LNCAP (cell line): ENCODE measurements at regions not wholly inside any gene's neighbourhood (a gene's known extent, or its start where the extent isn't known, plus 50 kb on each side); places are given as distances from the start of the nearest gene placed in this dataset.

Experiments used
- CTCF ChIP-seq: fragments of 450-650 bp; IDR thresholded peaks from 2 replicates; pipeline ENCODE4 v1.5.1; 2017; ENCODE audit warnings: mild to moderate bottlenecking

GRCh38 chr2:204176306-204176705 lies 239.7 kb downstream of the ICOS start:
- TF ChIP-seq CTCF = no peak

DNA sequence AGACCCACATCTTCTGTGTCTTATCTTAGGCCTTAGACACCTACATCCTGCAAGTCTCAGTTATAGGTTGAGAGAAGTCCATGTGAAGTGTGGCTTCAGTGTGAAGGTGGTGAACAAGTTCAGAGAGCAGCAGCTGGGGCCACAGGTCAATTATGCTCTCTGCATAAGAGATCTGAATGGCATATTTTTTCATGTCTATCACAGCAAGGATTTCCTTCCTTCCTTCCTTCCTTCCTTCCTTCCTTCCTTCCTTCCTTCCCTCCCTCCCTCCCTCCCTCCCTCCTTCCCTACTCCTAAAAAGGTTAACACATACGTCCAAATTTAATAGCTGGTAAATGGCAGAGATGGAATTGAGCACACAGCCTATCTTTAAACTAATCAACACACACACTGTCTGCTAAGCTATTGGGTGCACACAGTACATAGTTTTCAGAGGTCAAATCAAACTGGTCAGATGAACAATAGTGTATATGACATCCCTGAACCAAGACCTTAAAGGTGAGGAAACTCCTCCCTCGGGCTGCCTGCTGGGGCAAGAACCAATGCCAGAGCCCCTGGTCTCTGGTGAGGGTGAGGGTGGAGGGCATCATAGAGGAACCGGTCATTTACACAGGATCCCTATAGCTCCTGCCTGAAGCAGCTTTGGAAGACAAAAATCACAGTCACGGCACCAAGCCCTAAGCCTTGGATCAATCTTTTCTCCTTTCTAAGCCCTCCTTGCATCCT lies 240.9 kb downstream of the ICOS start:
- no peak for TF ChIP-seq CTCF

GRCh38 chr2:204177977-204178522 lies 241.5 kb downstream of the ICOS start:
- peak; percentile 56 for TF ChIP-seq CTCF

- TF ChIP-seq CTCF = no peak
Observed at GRCh38 chr2:204180649-204181048, 244.1 kb downstream of the ICOS start.

DNA sequence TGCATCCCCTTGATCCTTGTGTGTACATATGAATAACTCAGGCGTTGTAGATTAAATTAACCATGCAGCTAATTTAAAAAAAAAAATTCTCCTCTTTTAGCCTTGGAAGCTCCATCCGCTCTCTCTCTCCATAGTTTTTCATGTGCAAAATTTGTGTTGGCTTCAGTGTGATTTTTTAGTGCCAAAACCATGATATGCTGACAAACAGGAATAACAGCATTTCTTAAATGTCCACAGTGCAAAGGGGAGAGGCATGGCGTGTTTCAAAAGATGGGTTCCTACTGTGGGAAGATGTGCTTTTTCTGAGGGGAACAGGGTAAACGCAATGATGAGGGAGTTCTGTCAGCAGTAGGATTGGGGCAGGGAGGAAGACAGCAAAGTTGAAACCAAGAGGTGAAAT lies 247.0 kb downstream of the ICOS start:
- TF ChIP-seq CTCF = no peak

- TF ChIP-seq CTCF = no peak
Observed at GRCh38 chr2:204184226-204184625, 247.7 kb downstream of the ICOS start.

GRCh38 chr2:204187229-204188083 lies 250.9 kb downstream of the ICOS start:
- no peak for TF ChIP-seq CTCF
